Smooth muscle cell (in vitro differentiated cells): ENCODE measurements at regions not wholly inside any gene's neighbourhood (a gene's known extent, or its start where the extent isn't known, plus 50 kb on each side); places are given as distances from the start of the nearest gene placed in this dataset.

Source experiments
- DNase-seq: peaks from one replicate; lab custom pipeline; 2025; ENCODE audit not compliant: unreplicated experiment; lab: John Stamatoyannopoulos, UW
- H2AFZ ChIP-seq: fragments of 200-600 bp; sonication (generic); 2 replicates; pipeline ENCODE4 v1.6.0; 2016; ENCODE audit warnings: antibody characterized with exemption, low read depth, mild to moderate bottlenecking
- H3F3A ChIP-seq: fragments of 200-600 bp; sonication (generic); 2 replicates; pipeline ENCODE4 v1.6.0; 2017; ENCODE audit warnings: antibody characterized with exemption, low read depth
- H3K27ac ChIP-seq: fragments of 200-600 bp; sonication (generic); 2 replicates; pipeline ENCODE4 v1.5.1; 2016; ENCODE audit warnings: low read depth, mild to moderate bottlenecking
- H3K27me3 ChIP-seq: fragments of 200-600 bp; sonication (generic); 2 replicates; pipeline ENCODE4 v1.6.1; 2016; ENCODE audit warnings: low read depth, mild to moderate bottlenecking
- H3K36me3 ChIP-seq: fragments of 200-600 bp; sonication (generic); 2 replicates; pipeline ENCODE4 v1.5.1; 2016; ENCODE audit warnings: low read depth
- H3K4me1 ChIP-seq: fragments of 200-600 bp; sonication (generic); 2 replicates; pipeline ENCODE4 v1.5.1; 2016; ENCODE audit warnings: low read depth
- H3K4me2 ChIP-seq: fragments of 200-600 bp; sonication (generic); 2 replicates; pipeline ENCODE4 v1.6.0; 2016; ENCODE audit warnings: mild to moderate bottlenecking
- H3K4me3 ChIP-seq: fragments of 200-600 bp; sonication (generic); 2 replicates; pipeline ENCODE4 v1.5.1; 2016; ENCODE audit warnings: mild to moderate bottlenecking
- H3K79me2 ChIP-seq: fragments of 200-600 bp; sonication (generic); 2 replicates; pipeline ENCODE4 v1.6.0; 2016; ENCODE audit warnings: low read depth, mild to moderate bottlenecking
- H3K9ac ChIP-seq: fragments of 200-600 bp; sonication (generic); 2 replicates; pipeline ENCODE4 v1.6.0; 2016; ENCODE audit warnings: low read depth
- H3K9me3 ChIP-seq: fragments of 200-600 bp; sonication (generic); replicated peaks from 2 replicates; pipeline ENCODE4 v1.5.1; 2016; ENCODE audit warnings: low read depth
- H4K20me1 ChIP-seq: fragments of 200-600 bp; sonication (generic); 2 replicates; pipeline ENCODE4 v1.6.0; 2016; ENCODE audit warnings: low read depth
- WGBS: methylation state at CpG from one replicate; pipeline ENCODE4 v1.1.7; 2016; ENCODE audit warnings: low lambda C conversion rate; 5-methylcytosine and 5-hydroxymethylcytosine counted together
- TF ChIP-seq, protein P1 (sequence below): fragments of 200-600 bp; sonication (generic); IDR thresholded peaks from 2 replicates; pipeline ENCODE4 v1.5.1; 2017; ENCODE audit warnings: borderline replicate concordance, mild to moderate bottlenecking, antibody characterized with exemption; ENCODE audit not compliant: insufficient read depth, poor library complexity, severe bottlenecking

DNA sequence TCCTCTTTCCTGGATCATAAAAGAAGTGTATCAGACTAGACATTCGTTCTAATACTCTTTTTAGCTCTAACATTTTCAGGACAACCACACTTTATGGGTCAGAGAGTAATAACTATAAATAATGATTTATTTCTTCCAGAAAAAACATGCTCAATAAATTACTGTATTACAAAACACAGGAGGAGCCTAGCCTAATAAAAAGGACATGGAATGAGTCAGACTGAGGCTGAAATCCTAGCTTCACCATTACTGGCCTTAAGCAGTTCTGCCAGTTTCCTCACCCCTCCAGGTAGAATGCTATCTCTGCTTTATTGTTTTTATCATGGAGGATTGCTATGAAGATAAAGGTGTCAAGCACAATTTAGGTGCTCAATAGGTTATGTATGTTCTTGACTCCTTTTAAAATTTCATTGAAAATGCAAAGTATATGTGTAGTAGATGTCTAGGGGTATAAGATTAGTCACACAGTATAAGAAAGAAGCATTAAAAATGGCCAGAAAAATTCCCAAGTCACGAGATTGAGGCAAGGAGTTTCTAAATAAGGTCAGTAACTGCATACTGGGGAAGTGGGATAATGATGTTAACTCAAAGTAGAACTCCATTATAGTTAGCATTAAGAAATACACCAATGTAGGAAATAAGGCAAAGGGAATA is 105.5 kb upstream of the NEUROD1 start:
- Histone ChIP-seq H3K9ac (no peak overlapping the region), H3K27me3 (no peaks in the 10 kb centered on the region), H3K4me3 (no peak overlapping the region), H2AFZ (no peak overlapping the region), H3K9me3 (no peaks in the 10 kb centered on the region), H3K79me2 (no peaks in the 10 kb centered on the region), H4K20me1 (no peaks in the 10 kb centered on the region), H3F3A (peaks cover 7% of the 10 kb centered on the region), H3K27ac (peak overlapping the region; percentile 74), H3K4me1 (peaks cover 5% of the 10 kb centered on the region), H3K36me3 (no peaks in the 10 kb centered on the region), H3K4me2 (peak overlapping the region; percentile 72)
- WGBS = 27% methylated on average over 2 of the region's 2 CpGs
- TF ChIP-seq, protein P1, sequence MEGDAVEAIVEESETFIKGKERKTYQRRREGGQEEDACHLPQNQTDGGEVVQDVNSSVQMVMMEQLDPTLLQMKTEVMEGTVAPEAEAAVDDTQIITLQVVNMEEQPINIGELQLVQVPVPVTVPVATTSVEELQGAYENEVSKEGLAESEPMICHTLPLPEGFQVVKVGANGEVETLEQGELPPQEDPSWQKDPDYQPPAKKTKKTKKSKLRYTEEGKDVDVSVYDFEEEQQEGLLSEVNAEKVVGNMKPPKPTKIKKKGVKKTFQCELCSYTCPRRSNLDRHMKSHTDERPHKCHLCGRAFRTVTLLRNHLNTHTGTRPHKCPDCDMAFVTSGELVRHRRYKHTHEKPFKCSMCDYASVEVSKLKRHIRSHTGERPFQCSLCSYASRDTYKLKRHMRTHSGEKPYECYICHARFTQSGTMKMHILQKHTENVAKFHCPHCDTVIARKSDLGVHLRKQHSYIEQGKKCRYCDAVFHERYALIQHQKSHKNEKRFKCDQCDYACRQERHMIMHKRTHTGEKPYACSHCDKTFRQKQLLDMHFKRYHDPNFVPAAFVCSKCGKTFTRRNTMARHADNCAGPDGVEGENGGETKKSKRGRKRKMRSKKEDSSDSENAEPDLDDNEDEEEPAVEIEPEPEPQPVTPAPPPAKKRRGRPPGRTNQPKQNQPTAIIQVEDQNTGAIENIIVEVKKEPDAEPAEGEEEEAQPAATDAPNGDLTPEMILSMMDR = no peak
- DNase-seq = no peak

DNA sequence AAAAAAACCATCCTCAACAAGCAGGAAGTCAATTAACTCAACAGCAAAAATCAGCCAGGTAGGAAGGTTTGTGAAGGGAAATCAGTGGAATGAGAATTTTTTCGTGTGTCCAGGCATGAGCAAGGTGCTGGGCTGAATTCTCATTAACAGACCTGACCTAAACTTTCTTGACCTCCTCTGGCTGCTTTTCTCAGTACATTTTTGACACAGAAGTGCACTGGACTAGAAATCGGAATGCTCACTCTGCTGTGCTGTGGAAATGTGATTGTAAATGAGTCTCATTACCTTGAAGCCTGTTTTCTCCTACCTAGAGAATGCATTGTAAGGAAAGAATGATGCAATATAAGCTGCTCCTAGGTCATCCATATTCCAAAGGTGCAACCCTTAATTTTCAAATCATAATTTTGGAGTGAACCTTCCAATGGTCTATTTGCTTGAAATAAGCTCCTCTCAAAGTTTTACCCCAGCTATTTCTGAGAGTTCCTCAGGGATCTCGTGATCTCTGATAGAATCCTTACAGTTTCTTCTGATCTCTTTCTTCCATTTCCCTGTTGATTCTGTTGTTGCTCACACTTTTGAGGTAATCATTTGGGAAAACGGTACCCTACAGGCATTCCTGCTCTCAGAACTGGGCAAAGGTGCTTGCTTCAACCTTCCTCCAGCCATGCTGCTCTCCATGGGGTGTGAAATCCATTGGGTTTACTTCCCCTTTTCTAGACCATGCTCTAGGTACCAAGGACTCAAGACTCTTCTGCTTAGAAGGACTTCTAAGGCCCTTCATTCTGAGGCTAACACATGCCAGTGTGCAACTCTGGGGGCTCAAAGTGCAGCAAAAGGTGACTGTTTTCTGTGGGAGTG is 104.9 kb upstream of the ITPRID2 start:
- peaks cover 10% of the 10 kb centered on the region for H3F3A ChIP-seq
- H2AFZ ChIP-seq = no peak overlapping the region
- no peak overlapping the region for H3K4me2 ChIP-seq
- H3K4me1 ChIP-seq = peaks cover 5% of the 10 kb centered on the region
- no peaks in the 10 kb centered on the region for H3K79me2 ChIP-seq
- 85% methylated on average over 4 of the region's 4 CpGs for WGBS
- TF ChIP-seq, protein P1 = no peak
- no peaks in the 10 kb centered on the region for H3K9me3 ChIP-seq
- H3K9ac ChIP-seq = no peak overlapping the region
- no peaks in the 10 kb centered on the region for H4K20me1 ChIP-seq
- no peaks in the 10 kb centered on the region for H3K36me3 ChIP-seq
- DNase-seq = no peak
- H3K4me3 ChIP-seq = no peak overlapping the region
- peak overlapping the region; percentile 74 for H3K27ac ChIP-seq
- no peaks in the 10 kb centered on the region for H3K27me3 ChIP-seq

DNA sequence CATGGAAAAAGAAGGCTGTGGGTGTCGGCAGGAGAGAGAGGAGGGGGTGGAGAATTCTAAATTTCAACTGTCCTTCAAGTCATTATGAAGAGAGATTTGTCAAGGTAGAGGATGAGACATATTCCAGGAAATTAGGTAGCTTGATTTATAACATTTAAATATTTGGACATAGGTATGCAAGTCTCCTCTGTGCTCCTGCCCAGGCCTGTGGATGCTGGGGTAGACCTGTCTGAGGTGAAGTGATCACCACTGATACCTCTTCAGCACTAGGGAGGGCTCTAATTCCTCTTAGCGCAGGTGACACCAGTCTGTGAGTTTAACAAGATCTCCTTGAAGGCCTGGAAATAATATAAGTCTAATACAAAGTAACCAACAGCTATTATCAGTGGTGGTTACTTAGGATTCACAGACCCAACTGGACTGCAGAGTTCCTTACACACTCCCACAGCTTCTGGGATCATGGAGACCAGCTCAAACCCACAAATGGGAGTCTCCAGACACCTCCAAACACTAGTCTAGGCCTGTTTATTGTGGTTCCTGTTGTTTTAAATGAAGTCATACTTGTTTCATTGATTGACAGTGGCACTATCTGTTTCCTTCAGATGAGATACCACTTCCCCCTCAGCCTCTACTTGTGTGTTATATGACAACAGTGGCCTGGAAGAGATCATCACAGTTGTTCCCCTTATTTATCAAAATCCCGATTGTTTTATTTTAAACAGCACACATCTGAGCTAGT is 104.1 kb upstream of the ITPRID2 start:
- no peak for DNase-seq
- Histone ChIP-seq H3F3A (peaks cover 10% of the 10 kb centered on the region), H3K27ac (peak overlapping the region; percentile 74), H3K4me3 (no peak overlapping the region), H3K9me3 (no peaks in the 10 kb centered on the region), H3K27me3 (no peaks in the 10 kb centered on the region), H2AFZ (no peak overlapping the region), H3K9ac (no peak overlapping the region), H3K4me2 (no peak overlapping the region), H3K36me3 (no peaks in the 10 kb centered on the region), H3K4me1 (peaks cover 5% of the 10 kb centered on the region), H4K20me1 (no peaks in the 10 kb centered on the region), H3K79me2 (no peaks in the 10 kb centered on the region)
- TF ChIP-seq, protein P1 = no peak
- 84% methylated on average over 3 of the region's 3 CpGs for WGBS
